ENCODE measurements at regions not wholly inside any gene's neighbourhood (a gene's known extent, or its start where the extent isn't known, plus 50 kb on each side); places are given as distances from the start of the nearest gene placed in this dataset.
"Not testable (repeated sequence)": the region's sequence is repeated elsewhere in the genome, so short reads cannot be mapped to it uniquely, and the experiment has no call there.

DNA sequence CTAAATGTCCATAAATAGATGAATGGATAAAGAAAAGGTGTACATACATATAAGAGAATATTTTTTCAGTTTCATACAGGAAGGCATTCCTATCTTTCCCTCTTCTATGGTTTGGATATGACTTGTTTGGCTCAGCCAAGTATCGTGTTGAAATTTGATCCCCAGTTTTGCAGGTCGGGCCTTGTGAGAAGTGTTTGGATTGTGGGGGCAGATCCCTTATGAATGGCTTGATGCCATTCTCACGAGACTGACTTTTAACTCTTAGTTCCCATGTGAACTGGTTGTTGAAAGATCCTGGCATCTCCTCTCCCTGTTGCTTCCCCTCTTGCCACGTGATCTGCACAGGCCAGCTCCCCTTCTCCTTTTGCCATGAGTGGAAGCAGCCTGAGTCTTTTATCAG, 421.1 kb upstream of the FTMT start:
- no peak for DNase-seq (ENCODE audit: low read depth, low spot score)
- TF ChIP-seq, protein P1, sequence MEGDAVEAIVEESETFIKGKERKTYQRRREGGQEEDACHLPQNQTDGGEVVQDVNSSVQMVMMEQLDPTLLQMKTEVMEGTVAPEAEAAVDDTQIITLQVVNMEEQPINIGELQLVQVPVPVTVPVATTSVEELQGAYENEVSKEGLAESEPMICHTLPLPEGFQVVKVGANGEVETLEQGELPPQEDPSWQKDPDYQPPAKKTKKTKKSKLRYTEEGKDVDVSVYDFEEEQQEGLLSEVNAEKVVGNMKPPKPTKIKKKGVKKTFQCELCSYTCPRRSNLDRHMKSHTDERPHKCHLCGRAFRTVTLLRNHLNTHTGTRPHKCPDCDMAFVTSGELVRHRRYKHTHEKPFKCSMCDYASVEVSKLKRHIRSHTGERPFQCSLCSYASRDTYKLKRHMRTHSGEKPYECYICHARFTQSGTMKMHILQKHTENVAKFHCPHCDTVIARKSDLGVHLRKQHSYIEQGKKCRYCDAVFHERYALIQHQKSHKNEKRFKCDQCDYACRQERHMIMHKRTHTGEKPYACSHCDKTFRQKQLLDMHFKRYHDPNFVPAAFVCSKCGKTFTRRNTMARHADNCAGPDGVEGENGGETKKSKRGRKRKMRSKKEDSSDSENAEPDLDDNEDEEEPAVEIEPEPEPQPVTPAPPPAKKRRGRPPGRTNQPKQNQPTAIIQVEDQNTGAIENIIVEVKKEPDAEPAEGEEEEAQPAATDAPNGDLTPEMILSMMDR (IDR thresholded peaks at IDR 0.05; ENCODE audit: low read depth, low read length), result no peak
- H3K4me3 ChIP-seq (ENCODE audit: low read depth, low read length), result no peak overlapping the region
- in situ Hi-C loops (cut with HindIII; ENCODE audit: low sequenced_read_pairs), result no loop called here

DNA sequence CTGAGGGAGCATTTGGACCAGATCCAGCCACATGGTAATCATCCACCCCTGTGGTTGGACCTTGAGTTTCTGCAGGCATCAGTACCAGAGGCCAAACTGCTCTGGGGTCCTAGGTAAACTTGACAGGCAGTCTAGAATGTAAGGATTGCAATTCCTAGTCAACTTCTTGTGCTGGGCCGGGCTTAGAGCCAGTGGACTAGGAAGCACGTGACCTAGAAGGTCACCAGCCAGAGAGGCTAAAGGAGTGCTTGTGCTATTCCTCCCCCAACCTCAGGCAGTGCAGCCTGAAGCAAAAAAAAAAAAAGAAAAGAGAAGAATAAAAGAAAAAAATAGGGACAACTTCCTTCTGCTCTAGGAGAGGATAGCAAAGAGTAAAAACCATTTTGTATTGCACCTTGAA, 406.2 kb upstream of the FTMT start:
- TF ChIP-seq, protein P1 (IDR thresholded peaks at IDR 0.05; ENCODE audit: low read depth, low read length), result no peak
- in situ Hi-C loops (cut with HindIII; ENCODE audit: low sequenced_read_pairs), result no loop called here
- no peak for DNase-seq (ENCODE audit: low read depth, low spot score)
- H3K4me3 ChIP-seq (ENCODE audit: low read depth, low read length), result no peak overlapping the region

DNA sequence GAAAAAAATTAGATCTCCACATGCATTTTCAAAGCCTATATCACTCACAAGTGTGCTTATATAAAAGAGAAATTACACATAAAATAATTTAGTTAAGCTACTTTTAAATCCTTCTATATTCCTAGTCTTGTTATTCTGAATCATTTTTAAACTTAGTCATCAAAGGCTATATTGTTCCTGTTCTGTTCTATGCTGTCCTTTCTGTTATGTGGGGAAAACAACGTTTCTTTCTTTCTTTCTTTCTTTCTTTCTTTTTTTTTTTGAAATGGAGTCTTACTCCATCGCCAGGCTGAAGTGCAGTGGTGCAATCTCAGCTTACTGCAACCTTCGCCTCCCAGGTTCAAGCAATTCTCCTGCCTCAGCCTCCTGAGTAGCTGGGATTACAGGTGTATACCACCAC, 389.2 kb upstream of the FTMT start:
- in situ Hi-C loops (cut with HindIII; ENCODE audit: low sequenced_read_pairs), result no loop called here
- TF ChIP-seq, protein P1 (IDR thresholded peaks at IDR 0.05; ENCODE audit: low read depth, low read length), result no peak
- no peak overlapping the region for H3K4me3 ChIP-seq (ENCODE audit: low read depth, low read length)
- no peak for DNase-seq (ENCODE audit: low read depth, low spot score)

DNA sequence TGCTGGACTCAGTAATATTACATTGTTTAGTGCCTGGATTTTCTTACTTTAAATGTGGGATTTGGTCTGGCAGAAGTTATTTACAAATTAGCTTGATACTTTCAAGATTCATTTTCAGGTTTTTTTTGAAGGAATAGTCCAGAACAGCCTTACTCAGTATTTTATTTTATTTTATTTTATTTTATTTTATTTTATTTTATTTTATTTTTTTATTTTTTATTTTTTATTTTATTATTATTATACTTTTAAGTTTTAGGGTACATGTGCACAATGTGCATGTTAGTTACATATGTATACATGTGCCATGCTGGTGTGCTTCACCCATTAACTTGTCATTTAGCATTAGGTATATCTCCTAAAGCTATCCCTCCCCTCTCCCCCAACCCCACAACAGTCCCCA, 380.5 kb upstream of the FTMT start:
- in situ Hi-C loops (cut with HindIII; ENCODE audit: low sequenced_read_pairs); H3K4me3 ChIP-seq (ENCODE audit: low read depth, low read length); DNase-seq (ENCODE audit: low read depth, low spot score): not testable (repeated sequence)

DNA sequence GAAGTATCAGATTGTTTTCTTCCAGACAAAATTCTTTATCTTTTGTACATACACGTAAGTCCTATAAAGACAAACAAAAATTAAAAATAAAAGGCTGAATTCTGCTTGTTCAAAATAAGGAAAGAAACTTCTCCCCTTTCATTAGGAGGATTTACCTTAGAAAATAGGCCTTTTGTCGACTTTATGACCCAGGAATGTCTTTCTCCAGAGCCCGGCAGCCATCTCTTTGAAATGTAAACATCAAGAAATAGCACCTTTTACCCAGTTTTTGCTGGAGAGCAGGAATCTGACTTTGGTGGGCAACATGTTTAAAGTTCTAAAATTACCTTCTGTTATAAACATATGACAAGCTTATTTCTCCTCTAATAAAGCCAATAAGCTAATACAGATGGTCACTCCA, 373.0 kb upstream of the FTMT start:
- in situ Hi-C loops (cut with HindIII; ENCODE audit: low sequenced_read_pairs), result no loop called here
- DNase-seq (ENCODE audit: low read depth, low spot score), result no peak
- TF ChIP-seq, protein P1 (IDR thresholded peaks at IDR 0.05; ENCODE audit: low read depth, low read length), result no peak
- no peak overlapping the region for H3K4me3 ChIP-seq (ENCODE audit: low read depth, low read length)

DNA sequence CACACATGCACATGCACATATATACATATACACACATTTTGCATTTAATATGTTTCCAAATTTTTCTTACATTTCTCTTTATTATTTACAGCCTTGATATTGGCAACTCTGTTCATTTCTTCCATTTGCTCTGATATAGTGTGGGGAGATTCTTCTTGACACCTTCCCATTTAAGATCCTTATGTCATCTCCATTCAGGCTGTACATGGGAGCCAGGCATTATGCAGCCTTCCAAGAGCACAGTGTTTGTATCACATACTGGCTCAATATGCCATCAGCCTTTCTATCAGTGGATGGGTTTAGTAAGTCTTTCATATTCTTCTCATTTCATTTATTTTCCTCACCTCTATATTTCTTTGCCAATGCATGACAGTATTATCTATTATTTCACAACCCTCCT, 372.3 kb upstream of the FTMT start:
- in situ Hi-C loops (cut with HindIII; ENCODE audit: low sequenced_read_pairs), result no loop called here
- DNase-seq (ENCODE audit: low read depth, low spot score), result no peak

DNA sequence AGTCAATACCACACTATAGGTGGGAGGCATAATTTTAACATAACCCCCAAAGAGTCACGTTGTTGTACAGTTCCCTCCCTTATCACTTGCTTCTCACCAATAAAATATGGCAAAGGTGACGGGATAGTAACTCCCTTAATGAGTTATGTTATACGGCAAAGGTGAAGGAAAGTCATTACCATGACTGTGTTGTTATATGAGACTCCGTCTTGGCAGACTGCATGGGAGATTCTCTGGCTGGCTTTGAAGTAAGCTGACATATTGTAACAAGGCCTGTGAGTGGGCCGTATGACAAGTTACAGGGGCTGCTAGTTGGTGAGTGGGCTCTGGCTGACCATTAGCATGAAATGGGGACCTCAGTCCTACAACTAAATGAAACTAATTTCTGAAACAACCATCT, 366.4 kb upstream of the FTMT start:
- TF ChIP-seq, protein P1 (IDR thresholded peaks at IDR 0.05; ENCODE audit: low read depth, low read length), result no peak
- DNase-seq (ENCODE audit: low read depth, low spot score), result no peak
- no peak overlapping the region for H3K4me3 ChIP-seq (ENCODE audit: low read depth, low read length)
- in situ Hi-C loops (cut with HindIII; ENCODE audit: low sequenced_read_pairs), result no loop called here

More for the DNA sequence above, 372.3 kb upstream of the FTMT start:
- no peak overlapping the region for H3K4me3 ChIP-seq (ENCODE audit: low read depth, low read length)
- TF ChIP-seq, protein P1 (IDR thresholded peaks at IDR 0.05; ENCODE audit: low read depth, low read length), result no peak

DNA sequence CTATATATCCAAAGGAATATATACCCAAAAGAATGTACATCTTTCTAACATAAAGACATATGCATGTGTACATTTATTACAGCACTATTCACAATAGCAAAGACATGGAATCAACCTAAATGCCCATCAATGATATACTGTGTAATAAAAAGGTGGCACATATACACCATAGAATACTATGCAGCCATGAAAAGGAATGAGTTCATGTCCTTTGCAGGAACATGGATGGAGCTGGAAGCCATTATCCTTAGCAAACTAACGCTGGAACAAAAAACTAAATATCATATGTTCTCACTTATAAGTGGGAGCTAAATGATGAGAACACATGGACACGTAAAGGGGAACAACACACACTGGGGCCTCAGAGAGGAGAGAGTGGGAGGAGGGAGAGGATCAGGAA, 365.7 kb upstream of the FTMT start:
- DNase-seq (ENCODE audit: low read depth, low spot score); in situ Hi-C loops (cut with HindIII; ENCODE audit: low sequenced_read_pairs): not testable (repeated sequence)

More for the DNA sequence above, 365.7 kb upstream of the FTMT start:
- H3K4me3 ChIP-seq (ENCODE audit: low read depth, low read length), result not testable (repeated sequence)

Data from astrocyte of the spinal cord (primary cell).